Activated naive CD4-positive, alpha-beta T cell treated with anti-CD3 and anti-CD28 coated beads, Interleukin-2, amount 50 U/mL, for 24 hours (primary cell): ENCODE measurements at regions not wholly inside any gene's neighbourhood (a gene's known extent, or its start where the extent isn't known, plus 50 kb on each side); places are given as distances from the start of the nearest gene placed in this dataset.

Source experiments
- H3K27ac Mint-ChIP-seq: one replicate; pipeline ENCODE4 v1.8.0; 2021; ENCODE audit warnings: mild to moderate bottlenecking, mixed read lengths
- H3K27me3 Mint-ChIP-seq: one replicate; pipeline ENCODE4 v1.8.0; 2021; ENCODE audit warnings: mixed read lengths
- H3K36me3 Mint-ChIP-seq: one replicate; pipeline ENCODE4 v1.8.0; 2021; ENCODE audit warnings: mixed read lengths
- H3K4me1 Mint-ChIP-seq: one replicate; pipeline ENCODE4 v1.8.0; 2021; ENCODE audit warnings: mixed read lengths
- H3K4me3 Mint-ChIP-seq: one replicate; pipeline ENCODE4 v1.8.0; 2021; ENCODE audit warnings: mild to moderate bottlenecking, mixed read lengths
- H3K9me3 Mint-ChIP-seq: one replicate; pipeline ENCODE4 v1.8.0; 2021; ENCODE audit warnings: mixed read lengths

DNA sequence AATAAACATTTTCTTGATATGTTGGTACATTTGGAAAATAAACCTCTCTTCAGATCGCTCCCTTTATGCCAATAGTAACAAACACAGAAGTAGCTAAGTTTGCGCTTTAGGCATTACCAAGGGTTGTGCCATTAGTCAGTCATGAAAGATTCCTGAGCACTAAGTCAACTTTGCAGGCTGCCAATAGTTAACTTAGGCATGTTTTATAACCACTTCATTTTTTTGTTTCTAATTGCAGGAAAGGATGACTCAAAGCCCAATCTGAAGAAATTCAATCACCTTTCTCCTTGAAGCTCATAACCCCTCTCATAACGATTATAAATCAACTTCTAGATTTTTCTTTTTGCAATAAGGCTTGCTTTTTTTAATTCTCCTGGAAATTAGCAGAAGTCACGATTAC lies 517.0 kb downstream of the AGTPBP1 start:
- Mint-ChIP-seq H3K27me3 (no peaks in the 10 kb centered on the region), H3K4me1 (no peaks in the 10 kb centered on the region), H3K27ac (no peak overlapping the region), H3K36me3 (no peaks in the 10 kb centered on the region), H3K9me3 (no peaks in the 10 kb centered on the region), H3K4me3 (no peak overlapping the region)

DNA sequence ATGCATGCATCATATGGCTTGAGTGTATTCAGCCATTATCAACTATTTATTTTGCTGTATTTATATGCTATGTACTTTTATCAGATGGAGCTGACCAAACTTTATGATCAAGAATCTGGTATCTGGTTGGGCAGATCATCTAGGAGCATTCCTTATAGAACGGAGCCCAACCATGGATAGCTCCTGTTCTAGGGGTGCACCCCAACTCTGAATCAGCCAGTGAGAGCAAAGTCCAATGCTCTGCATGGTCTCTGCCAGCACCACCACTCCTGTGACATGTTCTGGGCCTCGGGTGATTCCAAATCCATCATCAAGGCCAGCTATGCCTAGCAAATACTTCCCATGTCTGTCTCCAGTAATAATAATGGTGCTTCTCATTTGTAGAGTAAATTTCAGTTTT lies 517.5 kb downstream of the AGTPBP1 start:
- H3K36me3 Mint-ChIP-seq: no peaks in the 10 kb centered on the region
- no peak overlapping the region for H3K4me3 Mint-ChIP-seq
- H3K27me3 Mint-ChIP-seq: peaks cover 1% of the 10 kb centered on the region
- no peaks in the 10 kb centered on the region for H3K9me3 Mint-ChIP-seq
- no peak overlapping the region for H3K27ac Mint-ChIP-seq
- H3K4me1 Mint-ChIP-seq: no peaks in the 10 kb centered on the region

DNA sequence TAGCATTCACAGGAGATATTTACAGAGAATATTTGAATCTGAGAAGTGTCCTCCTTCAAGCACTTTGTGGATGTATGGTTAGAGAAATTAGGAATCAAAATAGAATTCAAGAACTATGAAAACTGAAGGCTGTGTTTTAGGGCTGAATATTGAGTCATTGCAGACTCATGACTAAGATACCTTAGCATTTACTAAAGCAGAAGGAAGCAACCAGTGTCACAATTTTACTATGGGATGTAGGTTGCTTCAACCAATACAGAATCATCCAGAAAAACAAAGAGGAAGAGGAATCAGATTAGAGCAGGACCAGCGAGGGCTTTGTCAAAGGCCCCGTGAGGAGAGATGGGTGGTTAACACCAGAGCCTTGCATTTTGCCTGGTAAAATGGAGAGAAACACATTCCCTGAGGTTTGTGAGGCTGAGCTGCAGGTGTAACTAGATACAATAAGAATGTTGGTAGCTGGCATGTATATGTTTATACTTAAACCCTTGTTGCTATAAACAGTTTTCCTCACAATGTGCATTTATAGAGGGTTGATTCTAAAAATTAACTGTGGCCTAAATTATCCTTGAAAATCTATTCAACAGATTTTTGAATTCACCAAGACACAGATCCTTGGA lies 518.1 kb downstream of the AGTPBP1 start:
- no peak overlapping the region for H3K4me3 Mint-ChIP-seq
- H3K36me3 Mint-ChIP-seq: no peaks in the 10 kb centered on the region
- H3K9me3 Mint-ChIP-seq: no peaks in the 10 kb centered on the region
- peaks cover 1% of the 10 kb centered on the region for H3K27me3 Mint-ChIP-seq
- no peaks in the 10 kb centered on the region for H3K4me1 Mint-ChIP-seq
- H3K27ac Mint-ChIP-seq: no peak overlapping the region

DNA sequence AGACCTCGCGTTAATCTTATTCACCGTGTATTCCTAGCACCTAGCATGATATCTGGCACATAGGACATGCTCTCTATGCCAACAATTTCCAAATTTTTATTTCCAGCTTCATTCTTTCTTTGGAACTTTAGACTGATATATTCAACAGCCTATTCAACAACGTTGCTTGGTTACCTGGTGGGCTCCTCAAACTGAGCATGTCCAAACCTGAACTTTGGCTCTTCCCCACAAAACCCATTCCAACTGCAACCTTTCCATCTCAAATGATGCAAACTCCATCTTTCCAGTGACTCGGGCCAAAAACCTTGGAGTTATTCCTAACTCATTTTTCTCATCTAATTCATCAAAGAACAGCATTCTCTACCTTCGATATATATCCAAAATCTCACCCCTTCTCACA lies 525.2 kb downstream of the AGTPBP1 start:
- Mint-ChIP-seq H3K27ac (no peak overlapping the region), H3K4me1 (no peaks in the 10 kb centered on the region), H3K27me3 (peaks cover 1% of the 10 kb centered on the region), H3K9me3 (no peaks in the 10 kb centered on the region), H3K4me3 (no peak overlapping the region), H3K36me3 (no peaks in the 10 kb centered on the region)

DNA sequence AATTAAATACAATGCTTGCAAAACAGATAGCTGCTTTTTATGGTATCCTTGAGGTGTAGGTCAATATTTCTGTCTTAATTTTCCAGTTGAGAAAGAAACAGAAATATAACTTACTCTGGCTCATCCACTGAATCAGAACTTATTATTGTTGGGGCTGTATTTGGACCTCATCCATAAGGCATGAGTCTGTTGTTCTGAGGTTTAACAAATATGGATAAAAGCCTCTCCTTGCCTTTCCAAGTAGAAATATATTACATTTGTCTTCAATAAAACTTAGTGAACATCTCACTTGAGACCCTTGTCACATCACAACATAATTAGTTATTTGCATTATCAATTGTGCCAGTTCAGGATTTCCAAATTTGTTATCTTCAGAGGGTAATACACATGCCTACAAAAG lies 525.8 kb downstream of the AGTPBP1 start:
- H3K27me3 Mint-ChIP-seq: peaks cover 2% of the 10 kb centered on the region
- no peaks in the 10 kb centered on the region for H3K9me3 Mint-ChIP-seq
- H3K4me1 Mint-ChIP-seq: no peaks in the 10 kb centered on the region
- no peak overlapping the region for H3K27ac Mint-ChIP-seq
- no peak overlapping the region for H3K4me3 Mint-ChIP-seq
- H3K36me3 Mint-ChIP-seq: no peaks in the 10 kb centered on the region

DNA sequence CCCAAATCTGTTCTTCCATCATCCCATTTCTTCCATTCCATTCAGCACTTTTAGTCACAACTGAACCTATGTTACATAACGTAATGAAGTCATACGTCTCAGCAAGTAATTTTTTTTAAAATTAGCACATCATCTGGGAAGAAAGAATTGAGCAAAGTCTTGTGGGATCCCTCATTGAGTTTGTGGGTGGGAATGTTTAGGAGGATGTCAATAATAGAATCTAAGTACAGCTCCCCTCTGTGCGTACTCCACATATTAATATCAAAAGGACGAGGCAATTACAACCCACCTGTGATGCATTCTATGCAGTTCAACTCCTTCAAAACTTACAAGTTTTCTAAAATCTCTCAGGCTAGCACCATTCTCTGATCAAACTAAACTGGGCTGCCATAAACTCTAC lies 526.3 kb downstream of the AGTPBP1 start:
- no peak overlapping the region for H3K27ac Mint-ChIP-seq
- H3K4me3 Mint-ChIP-seq: no peak overlapping the region
- H3K27me3 Mint-ChIP-seq: peaks cover 2% of the 10 kb centered on the region
- H3K36me3 Mint-ChIP-seq: no peaks in the 10 kb centered on the region
- no peaks in the 10 kb centered on the region for H3K9me3 Mint-ChIP-seq
- H3K4me1 Mint-ChIP-seq: no peaks in the 10 kb centered on the region

DNA sequence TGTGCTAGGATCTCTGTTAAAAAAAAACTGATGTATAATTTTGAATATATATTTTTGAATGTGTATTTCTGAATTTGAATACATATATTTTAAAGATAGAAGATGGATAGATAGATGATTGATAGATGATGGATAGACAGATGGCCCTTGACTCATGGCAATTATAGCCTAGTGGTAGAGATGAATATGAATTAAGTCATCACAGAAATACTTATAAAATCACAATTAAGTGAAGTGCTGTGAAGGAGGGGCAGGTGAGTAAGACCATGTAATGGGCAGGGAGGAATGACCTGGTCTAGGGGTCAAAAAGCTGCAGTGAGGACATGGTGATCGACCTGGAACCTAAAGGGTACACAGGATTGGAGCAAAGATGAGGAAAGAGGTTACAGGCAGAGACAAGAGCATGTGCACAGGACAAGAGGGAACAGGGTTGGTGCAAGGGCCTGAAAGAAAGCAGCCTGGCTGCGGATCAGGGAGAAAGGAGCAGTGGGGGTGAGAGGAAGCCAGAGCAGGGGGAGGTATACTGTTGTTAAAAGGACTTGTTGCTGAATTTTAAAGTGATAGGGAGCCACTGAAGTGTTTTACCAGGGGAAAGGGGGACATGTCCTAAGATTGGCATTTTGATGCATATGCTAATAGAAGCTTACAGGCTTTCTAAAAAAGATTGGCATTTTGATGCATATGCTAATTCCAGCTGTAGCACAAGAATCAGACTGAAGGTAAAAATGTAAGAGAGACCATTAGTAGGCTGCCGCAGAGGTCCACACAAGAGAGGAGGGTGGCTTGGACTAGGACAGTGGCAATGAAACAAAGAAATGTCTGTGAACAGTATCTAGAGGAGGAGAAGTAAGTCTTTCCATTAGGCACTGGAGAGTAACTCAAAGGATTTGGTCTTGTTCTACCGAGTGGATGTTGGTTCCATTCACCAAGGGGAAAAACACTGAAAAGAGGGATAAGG lies 527.8 kb downstream of the AGTPBP1 start:
- Mint-ChIP-seq H3K27ac (no peak overlapping the region), H3K9me3 (no peaks in the 10 kb centered on the region), H3K4me3 (no peak overlapping the region), H3K27me3 (peaks cover 1% of the 10 kb centered on the region), H3K36me3 (no peaks in the 10 kb centered on the region), H3K4me1 (no peaks in the 10 kb centered on the region)

DNA sequence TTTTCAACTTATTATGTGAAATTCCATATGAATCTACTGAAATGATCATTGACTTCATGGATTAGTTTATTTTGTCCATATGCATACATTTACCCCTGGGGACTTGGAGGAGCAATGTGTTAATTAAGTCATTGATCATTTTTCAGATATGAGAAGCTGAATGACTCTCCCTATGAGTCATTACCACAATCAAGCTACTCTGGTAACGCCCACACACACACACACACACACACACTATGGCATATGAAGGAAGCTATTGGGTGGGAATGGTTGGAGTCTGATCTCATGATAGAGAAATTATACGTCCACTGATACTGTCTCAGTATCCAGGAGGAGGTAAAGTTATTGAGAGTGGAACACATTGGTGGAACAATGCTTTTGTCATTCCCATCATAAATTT lies 528.9 kb downstream of the AGTPBP1 start:
- Mint-ChIP-seq H3K27me3 (peaks cover 1% of the 10 kb centered on the region), H3K36me3 (no peaks in the 10 kb centered on the region), H3K4me1 (no peaks in the 10 kb centered on the region), H3K9me3 (no peaks in the 10 kb centered on the region), H3K4me3 (no peak overlapping the region), H3K27ac (no peak overlapping the region)

DNA sequence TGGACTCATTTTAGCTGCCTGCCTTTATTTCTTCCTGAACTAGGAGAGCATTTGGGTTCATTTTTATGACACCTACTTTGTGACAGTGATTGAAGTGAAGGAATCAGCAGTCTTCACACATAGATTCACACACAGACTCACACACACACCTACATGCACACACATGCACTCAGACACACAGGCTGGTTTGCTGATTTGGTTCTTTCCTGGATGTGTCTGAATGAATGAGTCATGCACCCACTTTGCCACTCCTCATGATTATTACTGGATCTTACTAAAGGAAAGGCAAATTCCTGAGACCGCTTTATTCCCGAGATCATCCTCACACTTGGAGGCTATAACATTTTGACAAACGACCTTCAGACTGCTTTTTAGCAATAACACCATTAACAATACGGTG lies 529.5 kb downstream of the AGTPBP1 start:
- Mint-ChIP-seq H3K4me1 (no peaks in the 10 kb centered on the region), H3K36me3 (no peaks in the 10 kb centered on the region), H3K27me3 (peaks cover 1% of the 10 kb centered on the region), H3K9me3 (no peaks in the 10 kb centered on the region), H3K4me3 (no peak overlapping the region), H3K27ac (no peak overlapping the region)

DNA sequence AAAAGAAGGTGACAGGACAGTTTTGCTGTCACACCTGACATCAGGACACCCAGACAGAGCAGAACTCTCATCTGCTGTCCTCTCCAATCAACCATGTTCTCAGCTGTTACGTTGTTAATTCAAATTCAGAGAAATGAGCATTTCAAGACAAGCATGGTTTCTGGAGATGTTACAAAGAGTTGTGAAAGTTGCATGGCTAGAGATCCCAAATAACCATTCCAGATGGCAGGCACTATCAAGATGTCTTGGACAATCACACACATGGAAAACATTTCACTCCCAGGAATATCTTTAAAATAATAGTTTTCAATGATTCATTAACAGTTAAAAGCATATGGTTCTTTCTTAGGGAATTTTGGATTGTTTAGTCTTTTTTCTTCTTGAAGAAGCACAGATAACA lies 533.1 kb downstream of the AGTPBP1 start:
- Mint-ChIP-seq H3K9me3 (no peaks in the 10 kb centered on the region), H3K4me1 (no peaks in the 10 kb centered on the region), H3K27me3 (peaks cover 1% of the 10 kb centered on the region), H3K4me3 (no peak overlapping the region), H3K27ac (no peak overlapping the region), H3K36me3 (no peaks in the 10 kb centered on the region)

DNA sequence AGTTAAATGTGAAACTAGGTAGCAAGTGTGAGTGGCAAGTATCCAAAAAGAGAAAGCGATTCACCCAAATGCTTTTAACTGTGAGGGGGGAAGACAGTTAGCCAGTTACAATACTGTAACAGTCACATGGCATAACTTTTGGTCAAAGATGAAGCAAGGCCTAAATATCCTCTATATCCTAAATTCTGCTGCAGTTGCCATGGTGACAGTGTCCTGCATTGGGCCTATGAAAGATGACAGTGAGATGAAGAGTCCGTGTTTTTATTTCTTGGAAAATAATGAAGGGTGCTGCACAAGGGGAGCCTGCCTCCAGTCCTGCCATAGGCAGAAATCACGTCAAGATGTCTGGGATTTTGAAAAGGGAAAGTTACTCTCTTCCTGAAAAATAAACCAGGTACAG lies 534.6 kb downstream of the NTRK2 start:
- no peak overlapping the region for H3K4me3 Mint-ChIP-seq
- no peaks in the 10 kb centered on the region for H3K36me3 Mint-ChIP-seq
- H3K9me3 Mint-ChIP-seq: no peaks in the 10 kb centered on the region
- H3K27ac Mint-ChIP-seq: no peak overlapping the region
- H3K4me1 Mint-ChIP-seq: no peaks in the 10 kb centered on the region
- H3K27me3 Mint-ChIP-seq: no peaks in the 10 kb centered on the region

DNA sequence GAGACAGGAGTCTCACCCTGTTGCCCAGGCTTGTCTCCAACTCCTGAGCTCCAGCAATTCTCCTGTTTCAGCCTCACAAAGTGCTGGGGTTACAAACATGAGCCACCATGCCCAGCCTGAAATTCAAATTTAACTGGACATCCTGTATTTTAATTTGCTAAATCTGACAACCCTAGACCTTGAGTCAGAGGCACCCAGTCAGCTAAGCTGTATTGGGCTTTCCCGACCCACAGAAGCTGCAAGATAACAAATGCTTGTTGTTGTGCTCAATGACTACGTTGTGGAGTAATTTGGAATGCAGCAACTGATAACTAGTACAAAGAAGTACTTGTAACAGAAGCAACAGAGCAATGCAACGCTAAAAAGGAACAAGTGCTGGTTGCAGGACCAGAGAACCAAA lies 533.1 kb downstream of the NTRK2 start:
- no peak overlapping the region for H3K27ac Mint-ChIP-seq
- H3K4me1 Mint-ChIP-seq: no peaks in the 10 kb centered on the region
- H3K27me3 Mint-ChIP-seq: no peaks in the 10 kb centered on the region
- H3K36me3 Mint-ChIP-seq: no peaks in the 10 kb centered on the region
- no peaks in the 10 kb centered on the region for H3K9me3 Mint-ChIP-seq
- no peak overlapping the region for H3K4me3 Mint-ChIP-seq

DNA sequence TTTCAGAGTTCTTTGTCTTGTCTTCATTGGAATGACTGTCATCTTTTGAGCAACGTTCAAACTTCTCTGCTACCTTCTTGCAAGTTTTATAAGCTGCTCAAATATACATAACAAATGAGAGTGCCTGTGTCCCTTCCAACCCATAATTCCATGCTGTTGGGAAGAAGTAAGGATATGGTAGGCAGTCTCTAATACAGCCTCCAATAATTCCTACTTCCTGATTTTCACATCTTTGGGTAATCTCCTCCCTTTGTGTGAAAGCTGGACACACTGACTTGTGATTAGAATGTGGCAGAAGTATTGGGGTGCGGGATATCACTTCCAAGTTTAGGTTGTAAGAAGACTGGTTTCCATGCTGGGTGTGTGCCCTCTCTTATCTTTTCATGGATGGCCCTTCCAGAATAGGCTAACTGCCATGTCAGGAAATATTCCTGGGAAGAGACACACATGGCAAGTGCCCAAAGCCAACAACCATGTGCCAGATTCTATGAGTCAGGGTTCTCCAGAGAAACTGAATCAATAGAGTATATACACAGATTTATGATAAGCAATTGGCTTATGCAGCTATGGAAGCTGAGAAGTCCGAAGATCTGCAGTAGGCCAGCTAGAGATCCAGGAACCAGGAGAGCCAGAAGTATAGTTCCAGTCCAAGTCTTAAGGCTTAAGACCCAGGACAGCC lies 531.3 kb downstream of the NTRK2 start:
- Mint-ChIP-seq H3K27ac (no peak overlapping the region), H3K27me3 (no peaks in the 10 kb centered on the region), H3K4me3 (no peak overlapping the region), H3K36me3 (no peaks in the 10 kb centered on the region), H3K9me3 (no peaks in the 10 kb centered on the region), H3K4me1 (no peaks in the 10 kb centered on the region)

DNA sequence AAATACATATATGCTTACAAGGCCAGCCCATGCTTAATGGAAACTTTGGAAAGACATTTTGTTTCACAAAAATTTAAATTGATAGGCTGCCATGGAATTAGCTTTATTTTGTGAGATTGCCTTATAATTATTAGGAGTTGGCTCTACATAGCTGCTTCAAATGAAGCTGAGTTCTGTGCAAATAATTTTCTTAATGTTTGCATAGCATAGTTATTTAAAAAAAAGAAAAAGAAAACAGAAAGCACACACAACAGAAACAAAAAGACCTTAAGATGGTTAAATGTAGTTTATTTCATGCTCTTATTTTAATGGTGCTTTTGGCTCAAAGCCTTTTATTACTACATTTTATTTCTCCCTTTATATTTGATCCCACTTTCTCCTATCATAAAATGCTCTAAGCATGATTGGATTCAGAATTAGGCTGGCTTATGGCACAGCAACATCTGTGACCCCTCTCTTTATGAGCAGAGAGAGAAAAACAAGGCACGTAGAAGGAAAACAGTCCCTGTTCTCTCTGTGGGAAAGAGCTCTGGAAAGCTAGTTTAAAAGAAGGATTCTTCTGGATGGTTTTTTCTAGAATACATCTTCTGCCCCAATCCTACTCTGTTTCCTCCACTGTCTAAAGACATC lies 530.5 kb downstream of the NTRK2 start:
- H3K27me3 Mint-ChIP-seq: no peaks in the 10 kb centered on the region
- no peaks in the 10 kb centered on the region for H3K9me3 Mint-ChIP-seq
- no peaks in the 10 kb centered on the region for H3K36me3 Mint-ChIP-seq
- no peaks in the 10 kb centered on the region for H3K4me1 Mint-ChIP-seq
- no peak overlapping the region for H3K27ac Mint-ChIP-seq
- H3K4me3 Mint-ChIP-seq: no peak overlapping the region

DNA sequence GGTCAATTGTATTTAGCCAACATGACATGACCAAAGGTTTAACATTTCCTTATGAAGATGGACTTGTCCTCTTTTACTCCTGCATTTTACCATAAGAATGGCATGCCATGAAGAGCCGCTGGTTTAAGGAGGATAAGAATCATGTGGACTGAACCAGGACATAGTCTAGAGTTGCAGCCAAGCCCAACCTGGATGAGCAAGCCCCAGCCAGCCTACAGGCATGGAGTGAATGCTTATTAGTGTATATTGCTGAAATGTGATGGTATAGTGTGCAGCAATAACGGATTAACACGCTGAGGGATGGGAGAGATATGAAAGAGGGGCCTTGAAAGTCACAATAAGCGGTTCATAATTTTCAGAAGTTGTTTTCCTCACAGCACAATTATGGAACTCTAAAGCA lies 523.2 kb downstream of the NTRK2 start:
- no peak overlapping the region for H3K27ac Mint-ChIP-seq
- no peaks in the 10 kb centered on the region for H3K36me3 Mint-ChIP-seq
- peaks cover under 1% of the 10 kb centered on the region for H3K27me3 Mint-ChIP-seq
- no peaks in the 10 kb centered on the region for H3K4me1 Mint-ChIP-seq
- no peaks in the 10 kb centered on the region for H3K9me3 Mint-ChIP-seq
- no peak overlapping the region for H3K4me3 Mint-ChIP-seq

DNA sequence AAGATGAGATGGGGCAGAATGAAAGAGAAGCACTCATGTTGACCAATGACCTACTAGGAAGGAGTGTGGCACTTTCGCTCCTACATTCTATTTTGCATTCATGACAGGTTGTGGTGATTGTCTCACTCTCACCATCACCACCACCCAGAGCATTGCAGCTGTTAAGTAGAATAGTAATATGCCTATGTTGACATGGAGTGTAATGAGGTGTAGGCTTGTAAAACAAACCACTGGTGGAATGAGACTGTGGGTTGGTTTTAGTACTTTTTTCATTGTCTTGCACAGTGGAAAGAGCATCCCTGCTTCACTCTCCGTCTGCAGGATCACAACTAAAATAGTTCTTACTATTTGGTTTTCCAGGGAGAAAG lies 516.7 kb downstream of the NTRK2 start:
- H3K9me3 Mint-ChIP-seq: no peaks in the 10 kb centered on the region
- no peaks in the 10 kb centered on the region for H3K4me1 Mint-ChIP-seq
- no peak overlapping the region for H3K27ac Mint-ChIP-seq
- H3K27me3 Mint-ChIP-seq: peaks cover 2% of the 10 kb centered on the region
- H3K36me3 Mint-ChIP-seq: no peaks in the 10 kb centered on the region
- no peak overlapping the region for H3K4me3 Mint-ChIP-seq
